GM23338 (cell line): ENCODE measurements at regions not wholly inside any gene's neighbourhood (a gene's known extent, or its start where the extent isn't known, plus 50 kb on each side); places are given as distances from the start of the nearest gene placed in this dataset.

ENCODE experiments used
- ATAC-seq: fragments of 200-7000 bp; cut with Tn5 transposase; 3 replicates; pipeline ENCODE4 v1.9.1; 2020
- DNase-seq: peaks from one replicate; pipeline ENCODE4 v3.0.0-alpha.2; 2015; ENCODE audit warnings: low spot score
- H2AFZ ChIP-seq: fragments of 200-600 bp; sonication (generic); 2 replicates; pipeline ENCODE4 v1.8.0; 2016; ENCODE audit warnings: antibody characterized with exemption, mild to moderate bottlenecking, moderate library complexity
- H3F3A ChIP-seq: fragments of 200-600 bp; sonication (generic); replicated peaks from 2 replicates; pipeline ENCODE4 v1.8.0; 2017; ENCODE audit warnings: antibody characterized with exemption, mixed run types, low read depth
- H3K27ac ChIP-seq: fragments of 200-600 bp; sonication (generic); 2 replicates; pipeline ENCODE4 v1.6.1; 2016; ENCODE audit warnings: low read depth
- H3K27me3 ChIP-seq: fragments of 200-600 bp; sonication (generic); 2 replicates; pipeline ENCODE4 v1.8.0; 2016; ENCODE audit warnings: mild to moderate bottlenecking, mixed run types, moderate library complexity; ENCODE audit not compliant: insufficient read depth
- H3K36me3 ChIP-seq: fragments of 200-600 bp; sonication (generic); 2 replicates; pipeline ENCODE4 v1.8.0; 2016; ENCODE audit warnings: mild to moderate bottlenecking; ENCODE audit not compliant: insufficient read depth
- H3K4me1 ChIP-seq: fragments of 200-600 bp; sonication (generic); 2 replicates; pipeline ENCODE4 v1.8.0; 2016; ENCODE audit warnings: mild to moderate bottlenecking, moderate library complexity; ENCODE audit not compliant: insufficient read depth
- H3K4me2 ChIP-seq: fragments of 200-600 bp; sonication (generic); 2 replicates; pipeline ENCODE4 v1.7.1; 2017; ENCODE audit warnings: mixed run types
- H3K4me3 ChIP-seq: fragments of 200-600 bp; sonication (generic); 2 replicates; pipeline ENCODE4 v1.6.1; 2016; ENCODE audit warnings: mixed run types
- H3K79me2 ChIP-seq: fragments of 200-600 bp; sonication (generic); replicated peaks from 2 replicates; pipeline ENCODE4 v1.8.0; 2017; ENCODE audit warnings: mild to moderate bottlenecking; ENCODE audit not compliant: insufficient read depth
- H3K9me2 ChIP-seq: fragments of 200-600 bp; sonication (generic); 2 replicates; pipeline ENCODE4 v1.8.0; 2017; ENCODE audit not compliant: insufficient read depth
- H4K20me1 ChIP-seq: fragments of 200-600 bp; sonication (generic); replicated peaks from 2 replicates; pipeline ENCODE4 v1.8.0; 2017; ENCODE audit warnings: mild to moderate bottlenecking; ENCODE audit not compliant: insufficient read depth
- H3K27ac Mint-ChIP-seq: 2 replicates; pipeline ENCODE4 v1.8.0; 2020; ENCODE audit warnings: inconsistent platforms, mild to moderate bottlenecking, moderate library complexity, mixed read lengths
- H3K27me3 Mint-ChIP-seq: 3 replicates; pipeline ENCODE4 v1.8.0; 2022; ENCODE audit warnings: low read depth, mild to moderate bottlenecking, moderate library complexity, mixed read lengths, inconsistent platforms; ENCODE audit not compliant: insufficient read depth, poor library complexity
- H3K36me3 Mint-ChIP-seq: 3 replicates; pipeline ENCODE4 v1.8.0; 2021; ENCODE audit warnings: low read depth, mild to moderate bottlenecking, inconsistent platforms, moderate library complexity, mixed read lengths
- H3K4me1 Mint-ChIP-seq: 3 replicates; pipeline ENCODE4 v1.8.0; 2020; ENCODE audit warnings: mild to moderate bottlenecking, inconsistent platforms, mixed read lengths
- H3K4me3 Mint-ChIP-seq: 3 replicates; pipeline ENCODE4 v1.8.0; 2021; ENCODE audit warnings: moderate library complexity, mild to moderate bottlenecking, inconsistent platforms, mixed read lengths
- H3K9me3 Mint-ChIP-seq: 3 replicates; pipeline ENCODE4 v1.8.0; 2020; ENCODE audit warnings: moderate library complexity, mild to moderate bottlenecking, inconsistent platforms, mixed read lengths
- CTCF ChIP-seq, 2 experiments: fragments of 200-600 bp in 1 of 2; sonication (generic) in 1 of 2; conservative IDR thresholded peaks; 2 replicates each; pipeline versions ENCODE4 v1.5.1 to v1.6.1; 2016 to 2017; ENCODE audit warnings: antibody characterized with exemption in 2 of 2, low read depth in 2 of 2, mild to moderate bottlenecking in 2 of 2, moderate library complexity in 1 of 2
- ETS1 ChIP-seq: IDR thresholded peaks from 2 replicates; pipeline ENCODE4 v1.6.1; 2016; ENCODE audit warnings: antibody characterized with exemption
- EZH2 ChIP-seq: fragments of 200-600 bp; sonication (generic); IDR thresholded peaks from one replicate; pipeline ENCODE4 v1.8.0; 2017; ENCODE audit warnings: antibody characterized with exemption, mild to moderate bottlenecking, low read depth; ENCODE audit not compliant: unreplicated experiment
- EZH2phosphoT487 ChIP-seq: fragments of 200-600 bp; sonication (generic); IDR thresholded peaks from one replicate; pipeline ENCODE4 v1.8.1; 2018; ENCODE audit warnings: antibody characterized with exemption; ENCODE audit not compliant: unreplicated experiment
- JUNB ChIP-seq: IDR thresholded peaks from one replicate; pipeline ENCODE4 v1.6.1; 2016; ENCODE audit warnings: antibody characterized with exemption; ENCODE audit not compliant: unreplicated experiment
- NANOG ChIP-seq: IDR thresholded peaks from 2 replicates; pipeline ENCODE4 v1.6.1; 2016; ENCODE audit warnings: antibody characterized with exemption, borderline replicate concordance
- POLR2AphosphoS5 ChIP-seq: IDR thresholded peaks from 2 replicates; pipeline ENCODE4 v1.6.1; 2016; ENCODE audit warnings: antibody characterized with exemption, low read depth
- REST ChIP-seq: IDR thresholded peaks from one replicate; pipeline ENCODE4 v1.6.1; 2018; ENCODE audit warnings: antibody characterized with exemption; ENCODE audit not compliant: unreplicated experiment
- STAT1 ChIP-seq: IDR thresholded peaks from one replicate; pipeline ENCODE4 v1.6.1; 2016; ENCODE audit warnings: antibody characterized with exemption; ENCODE audit not compliant: unreplicated experiment
- ZNF114 ChIP-seq: fragments of 250-450 bp; sonication (Bioruptor Pico); IDR thresholded peaks from 2 replicates; pipeline ENCODE4 v1.5.0; 2020; ENCODE audit warnings: mild to moderate bottlenecking, moderate library complexity
- ZNF331 ChIP-seq: fragments of 250-450 bp; sonication (Bioruptor Pico); IDR thresholded peaks from 2 replicates; pipeline ENCODE4 v1.5.0; 2020; ENCODE audit warnings: low read depth, mild to moderate bottlenecking, moderate library complexity
- ZNF462 ChIP-seq: fragments of 250-450 bp; sonication (Bioruptor Pico); IDR thresholded peaks from 2 replicates; pipeline ENCODE4 v1.5.0; 2020; ENCODE audit warnings: mild to moderate bottlenecking, moderate library complexity

GRCh38 chr1:96427616-96428015 lies 294.0 kb upstream of the PTBP2 start:
- Mint-ChIP-seq H3K27ac (no peak overlapping the region), H3K9me3 (no peaks in the 10 kb centered on the region), H3K4me1 (peaks cover 26% of the 10 kb centered on the region; the same call in 2 of the 3 replicates), H3K36me3 (no peaks in the 10 kb centered on the region), H3K27me3 (peaks cover 3% of the 10 kb centered on the region), H3K4me3 (no peak overlapping the region)
- no peaks in the 10 kb centered on the region for H4K20me1 ChIP-seq
- no peaks in the 10 kb centered on the region for H3K79me2 ChIP-seq
- no peak for TF ChIP-seq CTCF (conservative IDR thresholded peaks at IDR 0.05; ENCODE audit: low read depth in 2 of 2)
- no peak for TF ChIP-seq STAT1
- no peak for TF ChIP-seq EZH2phosphoT487
- TF ChIP-seq EZH2, result no peak
- TF ChIP-seq POLR2AphosphoS5, result no peak
- TF ChIP-seq ETS1, result no peak
- TF ChIP-seq ZNF331 (CRISPR knock-in tag), result no peak
- TF ChIP-seq NANOG, result no peak
- TF ChIP-seq REST, result no peak
- TF ChIP-seq ZNF114 (CRISPR knock-in tag), result no peak
- TF ChIP-seq JUNB, result no peak
- no peak for TF ChIP-seq ZNF462 (CRISPR knock-in tag)
- ATAC-seq, result no peak
- H3K9me2 ChIP-seq, result no peaks in the 10 kb centered on the region; the same call in 1 of the 2 replicates
- no peak for DNase-seq
- no peak overlapping the region for H3K4me3 ChIP-seq
- no peak overlapping the region for H3K4me2 ChIP-seq
- H3F3A ChIP-seq, result no peaks in the 10 kb centered on the region
- H3K27me3 ChIP-seq, result no peaks in the 10 kb centered on the region
- no peak overlapping the region for H3K27ac ChIP-seq
- H3K4me1 ChIP-seq, result peaks cover 18% of the 10 kb centered on the region; the same call in 1 of the 2 replicates
- H3K36me3 ChIP-seq, result no peaks in the 10 kb centered on the region
- no peak overlapping the region for H2AFZ ChIP-seq
